CD4-positive, alpha-beta T cell (primary cell): ENCODE measurements at regions not wholly inside any gene's neighbourhood (a gene's known extent, or its start where the extent isn't known, plus 50 kb on each side); places are given as distances from the start of the nearest gene placed in this dataset.

Experiments
- ATAC-seq: fragments of 200-7000 bp; cut with Tn5 transposase; one replicate; pipeline ENCODE4 v1.10.0; 2022; ENCODE audit warnings: mild to moderate bottlenecking; ENCODE audit not compliant: poor library complexity
- CTCF ChIA-PET: fragments of 350-600 bp; sonication (Branson Sonifier 250); formaldehyde crosslinking; loops from one replicate; lab custom pipeline; 2021; ENCODE audit warnings: antibody characterized with exemption, inconsistent platforms; lab: Charles Lee
- POLR2A ChIA-PET: fragments of 350-600 bp; sonication (Branson Sonifier 250); formaldehyde crosslinking; loops from one replicate; lab custom pipeline; 2021; ENCODE audit warnings: antibody characterized with exemption, inconsistent platforms; lab: Charles Lee
- DNase-seq, 14 experiments: peaks; one replicate each; pipeline ENCODE4 v3.0.0-alpha.2; 2013 to 2020; ENCODE audit warnings: mixed read lengths in 2 of 14
- H3K27ac ChIP-seq, 2 donors: one replicate each; pipeline versions ENCODE4 v1.5.1 to v1.7.0; 2013; ENCODE audit warnings: low read length in 2 of 2, low read depth in 1 of 2, mild to moderate bottlenecking in 1 of 2
- H3K27me3 ChIP-seq, 2 experiments: 1 replicate in 1 of 2; 2 replicates in 1 of 2; pipeline versions ENCODE4 v1.6.1 to v1.7.0; 2013; ENCODE audit warnings: low read length in 2 of 2, control low read depth in 1 of 2, mild to moderate bottlenecking in 1 of 2, moderate library complexity in 1 of 2; ENCODE audit not compliant: insufficient read depth in 2 of 2, control insufficient read depth in 1 of 2
- H3K36me3 ChIP-seq: one replicate; pipeline ENCODE4 v1.6.1; 2013; ENCODE audit warnings: low read length, control low read depth; ENCODE audit not compliant: insufficient read depth
- H3K4me1 ChIP-seq: one replicate; pipeline ENCODE4 v1.6.1; 2013; ENCODE audit warnings: low read length, control low read depth; ENCODE audit not compliant: insufficient read depth
- H3K4me3 ChIP-seq: one replicate; pipeline ENCODE4 v1.5.1; 2013; ENCODE audit warnings: mild to moderate bottlenecking, low read length, moderate library complexity
- H3K9me3 ChIP-seq, 2 experiments: 1 replicate in 1 of 2; 2 replicates in 1 of 2; pipeline versions ENCODE4 v1.6.1 to v1.7.0; 2013; ENCODE audit warnings: low read length in 2 of 2, mild to moderate bottlenecking in 2 of 2, control low read depth in 1 of 2, moderate library complexity in 1 of 2; ENCODE audit not compliant: control insufficient read depth in 1 of 2, insufficient read depth in 1 of 2
- H3K27ac Mint-ChIP-seq: one replicate; pipeline ENCODE4 v1.8.0; 2020; ENCODE audit warnings: mixed read lengths
- H3K27me3 Mint-ChIP-seq: one replicate; pipeline ENCODE4 v1.8.0; 2021; ENCODE audit warnings: mixed read lengths
- H3K36me3 Mint-ChIP-seq: one replicate; pipeline ENCODE4 v1.8.0; 2021; ENCODE audit warnings: low read depth, mixed read lengths
- H3K4me1 Mint-ChIP-seq: one replicate; pipeline ENCODE4 v1.8.0; 2021; ENCODE audit warnings: low read depth, mixed read lengths
- H3K4me3 Mint-ChIP-seq: one replicate; pipeline ENCODE4 v1.8.0; 2020; ENCODE audit warnings: mild to moderate bottlenecking, mixed read lengths
- H3K9me3 Mint-ChIP-seq: one replicate; pipeline ENCODE4 v1.8.0; 2020; ENCODE audit warnings: mixed read lengths
- CTCF ChIP-seq: fragments of 200-600 bp; IDR thresholded peaks from one replicate; pipeline ENCODE4 v1.8.0; 2022; ENCODE audit warnings: antibody characterized with exemption, mild to moderate bottlenecking
- intact Hi-C, 2 experiments: fragments of 100-400 bp; cut with DNase I in 1 of 2; cut with micrococcal nuclease in 1 of 2; formaldehyde crosslinking; loops; one replicate each; pipeline versions ENCODE4 v1.15.1 to v1.9.0; 2023 to 2025; cut with DNase I, micrococcal nuclease

GRCh38 chr13:26861941-26862340 is 101.4 kb upstream of the GPR12 start:
- Histone ChIP-seq H3K36me3 (no peaks in the 10 kb centered on the region), H3K27ac (no peak overlapping the region), H3K4me3 (no peak overlapping the region), H3K9me3 (peaks cover 0 to 9% of the 10 kb centered on the region in 2 experiments), H3K4me1 (no peaks in the 10 kb centered on the region), H3K27me3 (peaks cover 4 to 10% of the 10 kb centered on the region in 2 experiments)
- H3K27ac Mint-ChIP-seq = no peak overlapping the region
- no peak overlapping the region for H3K4me3 Mint-ChIP-seq
- no peaks in the 10 kb centered on the region for H3K36me3 Mint-ChIP-seq
- H3K4me1 Mint-ChIP-seq = no peaks in the 10 kb centered on the region
- ChIA-PET POLR2A (no interaction called here), CTCF (no interaction called here)
- intact Hi-C loops = no loop called here
- H3K9me3 Mint-ChIP-seq = no peaks in the 10 kb centered on the region
- peaks cover 36% of the 10 kb centered on the region for H3K27me3 Mint-ChIP-seq
- ATAC-seq = no peak
- TF ChIP-seq CTCF = no peak
- no peak for DNase-seq

GRCh38 chr13:26855921-26856320 is 95.3 kb upstream of the GPR12 start:
- H3K27me3 Mint-ChIP-seq = peaks cover 70% of the 10 kb centered on the region
- TF ChIP-seq CTCF = no peak
- ChIA-PET CTCF (no interaction called here), POLR2A (no interaction called here)
- DNase-seq (no peak), ATAC-seq (no peak)
- Histone ChIP-seq H3K36me3 (no peaks in the 10 kb centered on the region), H3K27ac (no peak overlapping the region), H3K27me3 (peaks cover 10 to 19% of the 10 kb centered on the region in 2 experiments), H3K9me3 (peaks cover 0 to 11% of the 10 kb centered on the region in 2 experiments), H3K4me1 (no peaks in the 10 kb centered on the region), H3K4me3 (no peak overlapping the region)
- no peak overlapping the region for H3K4me3 Mint-ChIP-seq
- no peaks in the 10 kb centered on the region for H3K9me3 Mint-ChIP-seq
- intact Hi-C loops = no loop called here
- no peaks in the 10 kb centered on the region for H3K36me3 Mint-ChIP-seq
- H3K27ac Mint-ChIP-seq = no peak overlapping the region
- no peaks in the 10 kb centered on the region for H3K4me1 Mint-ChIP-seq

- Mint-ChIP-seq H3K36me3 (no peaks in the 10 kb centered on the region), H3K27me3 (peaks cover 76% of the 10 kb centered on the region), H3K4me1 (no peaks in the 10 kb centered on the region), H3K4me3 (no peak overlapping the region), H3K9me3 (no peaks in the 10 kb centered on the region), H3K27ac (no peak overlapping the region)
- CTCF ChIA-PET = no interaction called here
- no peaks in the 10 kb centered on the region for H3K4me1 ChIP-seq
- H3K4me3 ChIP-seq = no peak overlapping the region
- H3K27me3 ChIP-seq = peaks cover 10 to 19% of the 10 kb centered on the region in 2 experiments
- DNase-seq = no peak
- no peak overlapping the region for H3K27ac ChIP-seq
- TF ChIP-seq CTCF = no peak
- no peak for ATAC-seq
- peaks cover 0 to 11% of the 10 kb centered on the region in 2 experiments for H3K9me3 ChIP-seq
- POLR2A ChIA-PET = no interaction called here
- no peaks in the 10 kb centered on the region for H3K36me3 ChIP-seq
- intact Hi-C loops = no loop called here
These were observed 94.5 kb upstream of the GPR12 start for GRCh38 chr13:26855071-26855470.
